ENCODE measurements at regions not wholly inside any gene's neighbourhood (a gene's known extent, or its start where the extent isn't known, plus 50 kb on each side); places are given as distances from the start of the nearest gene placed in this dataset.

DNA sequence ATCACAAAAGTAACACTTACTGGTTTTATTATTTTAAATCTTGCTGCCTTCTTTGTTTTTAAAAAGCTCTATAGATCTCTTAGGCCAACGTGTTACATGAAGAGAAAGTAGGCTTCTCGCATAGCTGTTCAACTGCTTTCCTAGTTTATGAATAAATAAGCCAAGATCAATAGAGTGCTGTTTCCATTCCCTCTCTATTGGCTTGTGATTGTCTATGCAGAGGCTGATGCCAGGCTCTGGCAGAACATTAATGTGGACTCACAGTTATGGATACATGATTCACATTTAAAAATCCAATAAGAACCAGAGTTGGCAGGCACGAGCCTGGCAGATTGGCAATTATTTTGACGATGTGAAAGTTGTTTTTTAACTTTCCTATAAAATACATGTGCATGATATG, 137.5 kb downstream of the GNAT3 start:
- Histone ChIP-seq H3K9ac (ENCODE audit: low read depth in 1 of 2, low read length in 2 of 2) (no peak overlapping the region), H3K4me3 (ENCODE audit: low read depth in 1 of 2, low read length in 2 of 2) (no peak overlapping the region), H3K4me1 (ENCODE audit: control insufficient read depth in 1 of 2, insufficient read depth in 2 of 2, low read length in 2 of 2) (no peaks in the 10 kb centered on the region), H3K27me3 (ENCODE audit: control insufficient read depth in 1 of 2, insufficient read depth in 2 of 2, low read length in 2 of 2) (no peaks in the 10 kb centered on the region), H3K9me3 (ENCODE audit: control insufficient read depth in 1 of 2, low read length in 2 of 2) (no peaks in the 10 kb centered on the region), H3K27ac (ENCODE audit: low read depth, low read length) (no peak overlapping the region), H3K36me3 (ENCODE audit: control insufficient read depth in 1 of 2, insufficient read depth in 2 of 2, low read length in 2 of 2) (no peaks in the 10 kb centered on the region)

- Histone ChIP-seq H3K9ac (ENCODE audit: low read depth in 1 of 2, low read length in 2 of 2) (no peak overlapping the region), H3K4me3 (ENCODE audit: low read depth in 1 of 2, low read length in 2 of 2) (no peak overlapping the region), H3K36me3 (ENCODE audit: control insufficient read depth in 1 of 2, insufficient read depth in 2 of 2, low read length in 2 of 2) (no peaks in the 10 kb centered on the region), H3K4me1 (ENCODE audit: control insufficient read depth in 1 of 2, insufficient read depth in 2 of 2, low read length in 2 of 2) (no peaks in the 10 kb centered on the region), H3K27me3 (ENCODE audit: control insufficient read depth in 1 of 2, insufficient read depth in 2 of 2, low read length in 2 of 2) (no peaks in the 10 kb centered on the region), H3K9me3 (ENCODE audit: control insufficient read depth in 1 of 2, low read length in 2 of 2) (no peaks in the 10 kb centered on the region), H3K27ac (ENCODE audit: low read depth, low read length) (no peak overlapping the region)
Observed at GRCh38 chr7:80373429-80374032, 138.3 kb downstream of the GNAT3 start.

DNA sequence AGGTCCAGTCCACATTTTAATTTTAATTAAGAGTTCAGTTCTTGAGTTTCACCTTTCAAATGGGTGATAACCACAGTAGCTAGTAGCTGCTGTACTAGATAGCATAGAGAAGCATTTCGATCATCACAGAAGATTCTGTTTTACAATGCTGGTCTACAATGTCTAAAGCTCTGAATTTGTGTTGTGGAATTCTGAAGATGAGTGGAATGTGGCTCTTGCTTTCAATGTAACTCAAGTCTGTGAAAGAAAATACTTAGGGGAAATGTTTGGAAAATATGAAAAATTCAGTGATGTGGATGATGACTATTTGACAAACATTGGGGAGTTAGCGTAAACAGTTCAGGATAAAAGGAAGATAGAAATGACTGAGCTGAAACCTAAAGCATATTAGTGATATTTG, 139.4 kb downstream of the GNAT3 start:
- Histone ChIP-seq H3K4me1 (ENCODE audit: control insufficient read depth in 1 of 2, insufficient read depth in 2 of 2, low read length in 2 of 2) (no peaks in the 10 kb centered on the region), H3K4me3 (ENCODE audit: low read depth in 1 of 2, low read length in 2 of 2) (no peak overlapping the region), H3K9ac (ENCODE audit: low read depth in 1 of 2, low read length in 2 of 2) (no peak overlapping the region), H3K27me3 (ENCODE audit: control insufficient read depth in 1 of 2, insufficient read depth in 2 of 2, low read length in 2 of 2) (no peaks in the 10 kb centered on the region), H3K27ac (ENCODE audit: low read depth, low read length) (no peak overlapping the region), H3K36me3 (ENCODE audit: control insufficient read depth in 1 of 2, insufficient read depth in 2 of 2, low read length in 2 of 2) (no peaks in the 10 kb centered on the region), H3K9me3 (ENCODE audit: control insufficient read depth in 1 of 2, low read length in 2 of 2) (no peaks in the 10 kb centered on the region)

- H3K36me3 ChIP-seq (ENCODE audit: control insufficient read depth in 1 of 2, insufficient read depth in 2 of 2, low read length in 2 of 2) = no peaks in the 10 kb centered on the region
- no peak overlapping the region for H3K4me3 ChIP-seq (ENCODE audit: low read depth in 1 of 2, low read length in 2 of 2)
- no peak overlapping the region for H3K9ac ChIP-seq (ENCODE audit: low read depth in 1 of 2, low read length in 2 of 2)
- no peaks in the 10 kb centered on the region for H3K4me1 ChIP-seq (ENCODE audit: control insufficient read depth in 1 of 2, insufficient read depth in 2 of 2, low read length in 2 of 2)
- H3K27me3 ChIP-seq (ENCODE audit: control insufficient read depth in 1 of 2, insufficient read depth in 2 of 2, low read length in 2 of 2) = no peaks in the 10 kb centered on the region
- no peaks in the 10 kb centered on the region for H3K9me3 ChIP-seq (ENCODE audit: control insufficient read depth in 1 of 2, low read length in 2 of 2)
- no peak overlapping the region for H3K27ac ChIP-seq (ENCODE audit: low read depth, low read length)
Observed at GRCh38 chr7:80370587-80370986, 141.3 kb downstream of the GNAT3 start.

- Histone ChIP-seq H3K36me3 (ENCODE audit: control insufficient read depth in 1 of 2, insufficient read depth in 2 of 2, low read length in 2 of 2) (no peaks in the 10 kb centered on the region), H3K27ac (ENCODE audit: low read depth, low read length) (no peak overlapping the region)
Observed at GRCh38 chr7:80369321-80369720, 142.5 kb downstream of the GNAT3 start.

DNA sequence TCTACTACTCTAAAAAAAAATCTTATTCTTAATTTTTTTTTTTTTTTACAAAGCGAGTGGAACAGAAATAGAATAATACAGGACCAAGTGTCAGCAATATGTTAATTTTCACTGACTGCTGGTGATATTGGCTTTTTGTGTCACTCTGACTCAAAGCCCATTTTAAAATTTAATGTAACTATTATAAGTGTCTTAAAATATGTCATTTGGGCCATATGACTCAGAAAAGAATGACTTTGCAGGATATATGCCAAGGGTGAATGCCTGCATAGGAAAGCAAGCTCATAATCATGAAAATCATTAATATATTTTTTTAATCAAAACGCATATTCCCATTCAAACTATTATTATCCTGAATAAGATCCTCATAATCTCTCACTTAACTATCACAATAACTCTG, 149.2 kb downstream of the GNAT3 start:
- Histone ChIP-seq H3K9ac (ENCODE audit: low read depth in 1 of 2, low read length in 2 of 2) (no peak overlapping the region), H3K9me3 (ENCODE audit: control insufficient read depth in 1 of 2, low read length in 2 of 2) (peaks cover 0 to 2% of the 10 kb centered on the region in 2 donors), H3K4me1 (ENCODE audit: control insufficient read depth in 1 of 2, insufficient read depth in 2 of 2, low read length in 2 of 2) (no peaks in the 10 kb centered on the region), H3K27me3 (ENCODE audit: control insufficient read depth in 1 of 2, insufficient read depth in 2 of 2, low read length in 2 of 2) (no peaks in the 10 kb centered on the region), H3K36me3 (ENCODE audit: control insufficient read depth in 1 of 2, insufficient read depth in 2 of 2, low read length in 2 of 2) (no peaks in the 10 kb centered on the region), H3K4me3 (ENCODE audit: low read depth in 1 of 2, low read length in 2 of 2) (no peak overlapping the region), H3K27ac (ENCODE audit: low read depth, low read length) (no peak overlapping the region)

More at GRCh38 chr7:80369321-80369720, 142.5 kb downstream of the GNAT3 start:
- peaks cover 0 to 2% of the 10 kb centered on the region in 2 donors for H3K9me3 ChIP-seq (ENCODE audit: control insufficient read depth in 1 of 2, low read length in 2 of 2)
- H3K27me3 ChIP-seq (ENCODE audit: control insufficient read depth in 1 of 2, insufficient read depth in 2 of 2, low read length in 2 of 2) = no peaks in the 10 kb centered on the region
- no peak overlapping the region for H3K4me3 ChIP-seq (ENCODE audit: low read depth in 1 of 2, low read length in 2 of 2)
- no peaks in the 10 kb centered on the region for H3K4me1 ChIP-seq (ENCODE audit: control insufficient read depth in 1 of 2, insufficient read depth in 2 of 2, low read length in 2 of 2)
- no peak overlapping the region for H3K9ac ChIP-seq (ENCODE audit: low read depth in 1 of 2, low read length in 2 of 2)

GRCh38 chr7:80362010-80362618, 149.8 kb downstream of the GNAT3 start:
- no peaks in the 10 kb centered on the region for H3K27me3 ChIP-seq (ENCODE audit: control insufficient read depth in 1 of 2, insufficient read depth in 2 of 2, low read length in 2 of 2)
- H3K9me3 ChIP-seq (ENCODE audit: control insufficient read depth in 1 of 2, low read length in 2 of 2) = peaks cover 0 to 2% of the 10 kb centered on the region in 2 donors
- H3K36me3 ChIP-seq (ENCODE audit: control insufficient read depth in 1 of 2, insufficient read depth in 2 of 2, low read length in 2 of 2) = no peaks in the 10 kb centered on the region
- no peaks in the 10 kb centered on the region for H3K4me1 ChIP-seq (ENCODE audit: control insufficient read depth in 1 of 2, insufficient read depth in 2 of 2, low read length in 2 of 2)
- no peak overlapping the region for H3K27ac ChIP-seq (ENCODE audit: low read depth, low read length)
- no peak overlapping the region for H3K4me3 ChIP-seq (ENCODE audit: low read depth in 1 of 2, low read length in 2 of 2)
- no peak overlapping the region for H3K9ac ChIP-seq (ENCODE audit: low read depth in 1 of 2, low read length in 2 of 2)

DNA sequence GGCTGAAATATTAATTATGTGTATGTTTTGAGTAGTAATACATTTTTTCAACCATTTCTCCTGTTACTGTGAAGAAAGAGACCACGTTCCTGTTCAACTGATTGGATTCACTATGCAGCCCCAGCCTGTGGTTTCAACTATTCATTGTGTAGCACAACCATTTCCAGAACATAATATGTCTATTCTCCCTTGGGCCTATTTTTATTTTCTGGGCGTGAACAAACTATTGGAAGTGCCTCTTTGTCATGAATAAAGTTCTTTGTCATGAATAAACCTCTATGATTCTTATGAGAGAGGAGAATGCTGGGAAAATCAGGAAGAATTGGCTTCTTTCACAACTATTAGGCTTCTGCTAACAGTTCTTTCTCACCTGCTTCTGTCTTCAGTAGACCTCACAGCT, 152.4 kb downstream of the GNAT3 start:
- Histone ChIP-seq H3K27me3 (ENCODE audit: control insufficient read depth in 1 of 2, insufficient read depth in 2 of 2, low read length in 2 of 2) (no peaks in the 10 kb centered on the region), H3K36me3 (ENCODE audit: control insufficient read depth in 1 of 2, insufficient read depth in 2 of 2, low read length in 2 of 2) (no peaks in the 10 kb centered on the region), H3K4me1 (ENCODE audit: control insufficient read depth in 1 of 2, insufficient read depth in 2 of 2, low read length in 2 of 2) (no peaks in the 10 kb centered on the region), H3K9me3 (ENCODE audit: control insufficient read depth in 1 of 2, low read length in 2 of 2) (no peaks in the 10 kb centered on the region), H3K9ac (ENCODE audit: low read depth in 1 of 2, low read length in 2 of 2) (no peak overlapping the region), H3K27ac (ENCODE audit: low read depth, low read length) (no peak overlapping the region), H3K4me3 (ENCODE audit: low read depth in 1 of 2, low read length in 2 of 2) (no peak overlapping the region)

DNA sequence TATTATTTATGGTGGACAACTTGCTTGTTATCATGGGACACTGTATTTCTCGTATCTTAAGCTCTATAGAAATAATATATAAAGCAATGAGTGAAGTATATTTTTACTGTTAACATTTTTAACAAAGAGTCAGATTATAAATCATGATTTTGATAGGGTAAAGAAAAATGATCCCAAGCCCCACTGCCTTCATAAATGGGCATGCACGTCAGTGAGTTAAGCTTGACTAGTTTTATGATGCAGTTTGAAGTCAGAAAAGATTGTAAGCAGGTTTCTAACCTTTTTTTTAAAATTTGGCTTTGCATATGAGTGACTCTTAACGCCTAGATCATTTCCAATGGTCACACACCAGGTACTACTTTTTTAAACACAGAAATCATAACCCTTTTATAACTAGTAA, 152.8 kb downstream of the GNAT3 start:
- Histone ChIP-seq H3K27me3 (ENCODE audit: control insufficient read depth in 1 of 2, insufficient read depth in 2 of 2, low read length in 2 of 2) (no peaks in the 10 kb centered on the region), H3K36me3 (ENCODE audit: control insufficient read depth in 1 of 2, insufficient read depth in 2 of 2, low read length in 2 of 2) (no peaks in the 10 kb centered on the region), H3K27ac (ENCODE audit: low read depth, low read length) (no peak overlapping the region), H3K9me3 (ENCODE audit: control insufficient read depth in 1 of 2, low read length in 2 of 2) (no peaks in the 10 kb centered on the region), H3K4me1 (ENCODE audit: control insufficient read depth in 1 of 2, insufficient read depth in 2 of 2, low read length in 2 of 2) (no peaks in the 10 kb centered on the region), H3K9ac (ENCODE audit: low read depth in 1 of 2, low read length in 2 of 2) (no peak overlapping the region), H3K4me3 (ENCODE audit: low read depth in 1 of 2, low read length in 2 of 2) (no peak overlapping the region)

DNA sequence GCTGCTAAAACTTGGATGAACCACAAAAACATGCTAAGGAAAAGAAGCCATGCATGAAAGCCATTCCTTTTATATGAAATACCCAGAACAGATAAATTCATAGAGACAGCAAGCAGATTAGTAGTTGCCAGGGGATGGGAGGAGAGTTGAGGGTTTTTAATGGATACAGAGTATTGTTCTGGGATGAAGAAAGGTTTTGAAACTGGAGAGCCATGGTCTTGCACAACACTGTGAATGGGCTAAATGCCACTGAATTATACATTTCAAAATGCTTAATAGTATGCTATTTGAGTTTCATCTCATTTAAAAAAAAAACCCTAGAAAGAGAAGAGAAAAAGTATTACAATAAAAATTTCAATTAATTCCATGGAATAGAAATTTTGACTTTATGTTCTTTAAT, 154.3 kb downstream of the GNAT3 start:
- Histone ChIP-seq H3K4me3 (ENCODE audit: low read depth in 1 of 2, low read length in 2 of 2) (no peak overlapping the region), H3K27ac (ENCODE audit: low read depth, low read length) (no peak overlapping the region), H3K36me3 (ENCODE audit: control insufficient read depth in 1 of 2, insufficient read depth in 2 of 2, low read length in 2 of 2) (no peaks in the 10 kb centered on the region), H3K27me3 (ENCODE audit: control insufficient read depth in 1 of 2, insufficient read depth in 2 of 2, low read length in 2 of 2) (no peaks in the 10 kb centered on the region), H3K9ac (ENCODE audit: low read depth in 1 of 2, low read length in 2 of 2) (no peak overlapping the region), H3K9me3 (ENCODE audit: control insufficient read depth in 1 of 2, low read length in 2 of 2) (no peaks in the 10 kb centered on the region), H3K4me1 (ENCODE audit: control insufficient read depth in 1 of 2, insufficient read depth in 2 of 2, low read length in 2 of 2) (no peaks in the 10 kb centered on the region)
